HG02840 (cell line): ENCODE measurements at regions not wholly inside any gene's neighbourhood (a gene's known extent, or its start where the extent isn't known, plus 50 kb on each side); places are given as distances from the start of the nearest gene placed in this dataset.

Experiments
- ATAC-seq: cut with Tn5 transposase; IDR thresholded peaks from one replicate; pipeline ENCODE4 v1.9.1; 2021; ENCODE audit warnings: mild to moderate bottlenecking, moderate library complexity, moderate number of reproducible peaks; ENCODE audit not compliant: unreplicated experiment, low FRiP score

- no peak for ATAC-seq
Measured at GRCh38 chr4:107122736-107123135, 86.6 kb upstream of the DKK2 start.

- no peak for ATAC-seq
Measured at GRCh38 chr4:107120661-107121060, 84.5 kb upstream of the DKK2 start.

- no peak for ATAC-seq
Measured at GRCh38 chr4:107117726-107118125, 81.6 kb upstream of the DKK2 start.

- no peak for ATAC-seq
Measured at GRCh38 chr4:107115185-107115847, 79.2 kb upstream of the DKK2 start.

GRCh38 chr4:107114059-107114458, 77.9 kb upstream of the DKK2 start:
- ATAC-seq: no peak

DNA sequence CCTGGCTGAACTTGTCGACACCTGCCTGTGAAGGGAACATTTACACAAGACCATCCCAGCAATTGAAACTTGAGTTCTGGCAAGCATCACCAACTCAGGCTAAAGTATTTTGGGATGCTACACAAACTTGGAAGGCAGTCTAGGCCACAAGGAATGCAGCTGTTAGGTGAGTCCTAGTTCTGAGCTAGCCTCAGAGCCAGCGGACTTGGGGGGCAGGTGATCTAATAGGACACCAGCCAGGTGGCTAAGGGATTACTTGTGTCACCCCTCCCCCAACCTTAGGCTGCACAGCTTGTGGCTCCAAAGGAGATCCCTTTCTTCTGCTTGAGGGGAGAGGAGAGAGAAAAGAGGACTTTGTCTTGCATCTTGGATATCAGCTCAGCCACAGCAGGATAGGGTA, 62.3 kb upstream of the DKK2 start:
- ATAC-seq: no peak

DNA sequence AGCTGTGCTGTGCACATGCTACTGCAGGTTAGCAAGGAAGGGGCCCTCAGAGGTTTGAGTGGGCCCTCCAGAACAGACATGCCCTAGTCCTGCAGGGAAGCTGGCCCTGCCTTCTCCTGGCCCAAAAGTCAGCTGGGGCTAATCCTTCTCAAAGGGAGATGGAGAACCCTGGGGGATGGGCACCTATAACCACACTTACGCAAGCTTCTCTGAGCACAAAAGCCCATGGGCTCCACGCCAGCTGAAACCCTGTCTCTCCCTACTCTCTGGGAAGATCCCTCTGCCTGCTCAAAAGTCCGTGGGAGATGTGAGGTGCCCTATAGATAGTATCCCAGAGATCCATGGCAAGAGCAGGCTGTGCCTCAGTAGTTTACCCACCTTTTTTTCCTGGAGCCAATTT, 58.9 kb upstream of the DKK2 start:
- ATAC-seq: no peak

- ATAC-seq: no peak
Measured at GRCh38 chr4:107094332-107094731, 58.2 kb upstream of the DKK2 start.
